H9 (cell line): ENCODE measurements at regions not wholly inside any gene's neighbourhood (a gene's known extent, or its start where the extent isn't known, plus 50 kb on each side); places are given as distances from the start of the nearest gene placed in this dataset.
"Not testable (repeated sequence)": the region's sequence is repeated elsewhere in the genome, so short reads cannot be mapped to it uniquely, and the experiment has no call there.

ENCODE experiments used
- DNase-seq: peaks from one replicate; pipeline ENCODE4 v3.0.0-alpha.2; 2017
- H2AFZ ChIP-seq: one replicate; pipeline ENCODE4 v1.6.1; 2013; ENCODE audit warnings: mild to moderate bottlenecking, low read length, control low read depth, moderate library complexity
- H2AK5ac ChIP-seq: 2 replicates; pipeline ENCODE4 v1.6.1; 2013; ENCODE audit warnings: low read length, control low read depth, mixed read lengths; ENCODE audit not compliant: insufficient read length
- H2BK120ac ChIP-seq: one replicate; pipeline ENCODE4 v1.6.1; 2013; ENCODE audit warnings: low read depth, mild to moderate bottlenecking, low read length, control low read depth, inconsistent platforms; ENCODE audit not compliant: poor library complexity, severe bottlenecking
- H2BK12ac ChIP-seq: 2 replicates; pipeline ENCODE4 v1.6.1; 2013; ENCODE audit warnings: low read length, control low read depth, mixed read lengths, low read depth; ENCODE audit not compliant: insufficient read length
- H2BK15ac ChIP-seq: 2 replicates; pipeline ENCODE4 v1.6.1; 2013; ENCODE audit warnings: low read depth, low read length, control low read depth
- H2BK20ac ChIP-seq: one replicate; pipeline ENCODE4 v1.6.1; 2013; ENCODE audit warnings: low read depth, mild to moderate bottlenecking, low read length, control low read depth, inconsistent platforms; ENCODE audit not compliant: poor library complexity, severe bottlenecking
- H2BK5ac ChIP-seq: 2 replicates; pipeline ENCODE4 v1.6.1; 2013; ENCODE audit warnings: low read length, control low read depth, mixed read lengths; ENCODE audit not compliant: insufficient read length
- H3K14ac ChIP-seq: 2 replicates; pipeline ENCODE4 v1.6.1; 2013; ENCODE audit warnings: low read length, control low read depth; ENCODE audit not compliant: insufficient read depth
- H3K18ac ChIP-seq: 2 replicates; pipeline ENCODE4 v1.6.1; 2013; ENCODE audit warnings: low read depth, mild to moderate bottlenecking, mixed read lengths, low read length, control low read depth; ENCODE audit not compliant: insufficient read length
- H3K23ac ChIP-seq: 2 replicates; pipeline ENCODE4 v1.6.1; 2013; ENCODE audit warnings: low read length, control low read depth, mixed read lengths, low read depth; ENCODE audit not compliant: insufficient read length
- H3K23me2 ChIP-seq: 2 replicates; pipeline ENCODE4 v1.6.1; 2013; ENCODE audit warnings: low read depth, mild to moderate bottlenecking, mixed read lengths, low read length, control low read depth; ENCODE audit not compliant: insufficient read length, poor library complexity, severe bottlenecking
- H3K27ac ChIP-seq: 2 replicates; pipeline ENCODE4 v1.5.1; 2013; ENCODE audit warnings: low read length, control low read depth, mixed read lengths, low read depth; ENCODE audit not compliant: insufficient read length
- H3K27me3 ChIP-seq: 2 replicates; pipeline ENCODE4 v1.6.1; 2013; ENCODE audit warnings: low read length, control low read depth, inconsistent platforms; ENCODE audit not compliant: insufficient read depth
- H3K4ac ChIP-seq: 2 replicates; pipeline ENCODE4 v1.6.1; 2013; ENCODE audit warnings: low read depth, mild to moderate bottlenecking, control low read depth, inconsistent platforms, low read length, moderate library complexity
- H3K4me1 ChIP-seq: 2 replicates; pipeline ENCODE4 v1.6.1; 2013; ENCODE audit warnings: low read length, control low read depth, inconsistent platforms; ENCODE audit not compliant: insufficient read depth
- H3K4me2 ChIP-seq: 2 replicates; pipeline ENCODE4 v1.6.1; 2013; ENCODE audit warnings: low read length, control low read depth, mixed read lengths; ENCODE audit not compliant: insufficient read length, insufficient read depth
- H3K56ac ChIP-seq: 2 replicates; pipeline ENCODE4 v1.6.1; 2013; ENCODE audit warnings: low read depth, mild to moderate bottlenecking, mixed read lengths, low read length, control low read depth; ENCODE audit not compliant: insufficient read length
- H3K79me1 ChIP-seq: 2 replicates; pipeline ENCODE4 v1.6.1; 2013; ENCODE audit warnings: low read depth, mild to moderate bottlenecking, moderate library complexity, low read length, control low read depth, inconsistent platforms; ENCODE audit not compliant: insufficient read depth, poor library complexity, severe bottlenecking
- H3K79me2 ChIP-seq: 2 replicates; pipeline ENCODE4 v1.6.1; 2013; ENCODE audit warnings: low read length, control low read depth, inconsistent platforms; ENCODE audit not compliant: insufficient read depth
- H3K9ac ChIP-seq: 2 replicates; pipeline ENCODE4 v1.6.1; 2013; ENCODE audit warnings: low read length, control low read depth, mixed read lengths; ENCODE audit not compliant: insufficient read length; ENCODE audit errors: extremely low read depth
- H3K9me3 ChIP-seq: one replicate; pipeline ENCODE4 v1.6.1; 2013; ENCODE audit warnings: low read depth, low read length, inconsistent platforms; ENCODE audit not compliant: control insufficient read depth
- H3T11ph ChIP-seq: one replicate; pipeline ENCODE4 v1.6.1; 2013; ENCODE audit warnings: mild to moderate bottlenecking, low read length, control low read depth, inconsistent platforms
- H4K20me1 ChIP-seq: one replicate; pipeline ENCODE4 v1.6.1; 2013; ENCODE audit not compliant: control insufficient read depth, insufficient read length, insufficient read depth
- H4K5ac ChIP-seq: 2 replicates; pipeline ENCODE4 v1.6.1; 2013; ENCODE audit warnings: low read depth, mild to moderate bottlenecking, mixed read lengths, low read length, control low read depth; ENCODE audit not compliant: insufficient read length
- H4K8ac ChIP-seq: replicated peaks from 2 replicates; pipeline ENCODE4 v1.6.1; 2013; ENCODE audit warnings: low read length, control low read depth, mixed read lengths, low read depth; ENCODE audit not compliant: insufficient read length
- H4K91ac ChIP-seq: 2 replicates; pipeline ENCODE4 v1.6.1; 2013; ENCODE audit warnings: low read depth, mild to moderate bottlenecking, moderate library complexity, mixed read lengths, low read length, control low read depth; ENCODE audit not compliant: insufficient read length
- H3K27ac Mint-ChIP-seq, 3 experiments: 2 replicates in 2 of 3; 3 replicates in 1 of 3; pipeline ENCODE4 v1.8.0; 2020 to 2021; ENCODE audit warnings: mixed read lengths in 3 of 3, mild to moderate bottlenecking in 1 of 3, moderate library complexity in 1 of 3
- H3K27me3 Mint-ChIP-seq: 2 replicates; pipeline ENCODE4 v1.8.0; 2021; ENCODE audit warnings: low read depth, mild to moderate bottlenecking, moderate library complexity, mixed read lengths
- H3K36me3 Mint-ChIP-seq, 3 experiments: 2 replicates in 2 of 3; 3 replicates in 1 of 3; pipeline ENCODE4 v1.8.0; 2020 to 2021; ENCODE audit warnings: low read depth in 3 of 3, mixed read lengths in 3 of 3; ENCODE audit not compliant: insufficient read depth in 1 of 3
- H3K4me1 Mint-ChIP-seq, 2 experiments: 2 replicates each; pipeline ENCODE4 v1.8.0; 2020; ENCODE audit warnings: mixed read lengths in 2 of 2
- H3K4me3 Mint-ChIP-seq, 2 experiments: 2 replicates in 1 of 2; 3 replicates in 1 of 2; pipeline ENCODE4 v1.8.0; 2020 to 2021; ENCODE audit warnings: mild to moderate bottlenecking in 2 of 2, mixed read lengths in 2 of 2, moderate library complexity in 1 of 2
- H3K9me3 Mint-ChIP-seq, 2 experiments: 2 replicates in 1 of 2; 3 replicates in 1 of 2; pipeline ENCODE4 v1.8.0; 2020; ENCODE audit warnings: mild to moderate bottlenecking in 2 of 2, mixed read lengths in 2 of 2, moderate library complexity in 1 of 2
- WGBS: extraction: QIAGEN DNeasy Blood & Tissue Kit; methylation state at CpG from one replicate; pipeline ENCODE4 v1.1.7; 2013; ENCODE audit warnings: missing lambda C conversion rate, low lambda C conversion rate, mixed read lengths; ENCODE audit not compliant: insufficient read length; ENCODE audit errors: extremely low coverage; 5-methylcytosine and 5-hydroxymethylcytosine counted together
- TF ChIP-seq, protein P1 (sequence below): fragments of 200-600 bp; sonication (generic); conservative IDR thresholded peaks from 3 replicates; pipeline ENCODE4 v1.8.0; 2021; ENCODE audit warnings: antibody characterized with exemption, mild to moderate bottlenecking

DNA sequence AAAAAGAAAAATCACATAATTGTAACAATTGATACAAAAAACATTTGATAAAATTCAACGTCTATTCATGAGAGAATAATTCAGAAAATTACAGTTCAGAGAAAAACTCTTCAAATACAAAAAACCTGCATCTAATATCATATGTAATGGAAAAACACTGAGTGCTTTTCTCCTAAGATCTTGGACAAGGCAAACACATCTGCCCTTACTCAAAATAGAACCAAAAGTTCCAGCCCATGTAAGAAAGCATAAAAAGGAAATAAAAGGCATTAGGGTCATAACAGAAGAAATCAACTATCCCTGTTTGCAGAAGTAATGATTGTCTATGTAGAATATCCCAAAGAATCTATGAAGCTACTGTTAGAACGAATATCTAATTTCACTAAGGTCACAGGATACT, 721.4 kb downstream of the RFPL4B start:
- Histone ChIP-seq H3K23me2 (no peaks in the 10 kb centered on the region), H3K9me3 (no peaks in the 10 kb centered on the region), H4K8ac (no peak overlapping the region), H3K79me2 (no peaks in the 10 kb centered on the region), H3K79me1 (no peaks in the 10 kb centered on the region), H2AK5ac (no peak overlapping the region), H3K27ac (no peak overlapping the region), H2AFZ (no peak overlapping the region), H2BK15ac (no peak overlapping the region), H3K4me1 (no peaks in the 10 kb centered on the region), H3K27me3 (no peaks in the 10 kb centered on the region), H2BK5ac (no peak overlapping the region), H3K18ac (no peak overlapping the region), H3K23ac (no peak overlapping the region), H2BK12ac (no peak overlapping the region), H4K20me1 (no peaks in the 10 kb centered on the region), H3K14ac (no peak overlapping the region), H3K4ac (no peak overlapping the region), H3K56ac (no peak overlapping the region), H3T11ph (no peak overlapping the region), H3K9ac (no peak overlapping the region), H2BK20ac (no peak overlapping the region), H2BK120ac (no peak overlapping the region), H3K4me2 (no peak overlapping the region), H4K91ac (no peak overlapping the region), H4K5ac (no peak overlapping the region)
- Mint-ChIP-seq H3K9me3 (no peaks in the 10 kb centered on the region), H3K4me3 (no peak overlapping the region), H3K27me3 (no peaks in the 10 kb centered on the region), H3K27ac (no peak overlapping the region), H3K4me1 (peaks cover 14 to 23% of the 10 kb centered on the region in 2 experiments), H3K36me3 (no peaks in the 10 kb centered on the region)
- DNase-seq: no peak
- TF ChIP-seq, protein P1, sequence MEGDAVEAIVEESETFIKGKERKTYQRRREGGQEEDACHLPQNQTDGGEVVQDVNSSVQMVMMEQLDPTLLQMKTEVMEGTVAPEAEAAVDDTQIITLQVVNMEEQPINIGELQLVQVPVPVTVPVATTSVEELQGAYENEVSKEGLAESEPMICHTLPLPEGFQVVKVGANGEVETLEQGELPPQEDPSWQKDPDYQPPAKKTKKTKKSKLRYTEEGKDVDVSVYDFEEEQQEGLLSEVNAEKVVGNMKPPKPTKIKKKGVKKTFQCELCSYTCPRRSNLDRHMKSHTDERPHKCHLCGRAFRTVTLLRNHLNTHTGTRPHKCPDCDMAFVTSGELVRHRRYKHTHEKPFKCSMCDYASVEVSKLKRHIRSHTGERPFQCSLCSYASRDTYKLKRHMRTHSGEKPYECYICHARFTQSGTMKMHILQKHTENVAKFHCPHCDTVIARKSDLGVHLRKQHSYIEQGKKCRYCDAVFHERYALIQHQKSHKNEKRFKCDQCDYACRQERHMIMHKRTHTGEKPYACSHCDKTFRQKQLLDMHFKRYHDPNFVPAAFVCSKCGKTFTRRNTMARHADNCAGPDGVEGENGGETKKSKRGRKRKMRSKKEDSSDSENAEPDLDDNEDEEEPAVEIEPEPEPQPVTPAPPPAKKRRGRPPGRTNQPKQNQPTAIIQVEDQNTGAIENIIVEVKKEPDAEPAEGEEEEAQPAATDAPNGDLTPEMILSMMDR: no peak
- WGBS: no CpG with 5 or more reads among the region's 2 CpGs

DNA sequence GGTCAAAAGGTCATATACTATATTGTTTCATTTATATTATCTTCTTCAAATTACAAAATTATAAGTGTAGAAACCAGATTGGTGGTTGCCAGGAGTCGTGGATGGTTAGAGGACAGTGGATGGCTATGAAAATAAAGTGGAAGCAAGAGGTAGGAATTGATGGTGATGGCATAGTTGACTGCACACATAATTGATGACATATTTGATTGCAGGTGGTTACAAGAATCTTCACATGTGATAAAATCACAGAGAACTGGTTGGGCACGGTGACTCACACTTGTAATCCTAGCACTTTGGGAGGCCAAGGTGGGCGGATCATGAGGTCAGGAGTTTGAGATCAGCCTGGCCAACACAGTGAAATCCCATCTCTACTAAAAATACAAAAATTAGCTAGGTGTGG, 723.6 kb downstream of the RFPL4B start:
- H3K4me1 Mint-ChIP-seq: peaks cover 5 to 12% of the 10 kb centered on the region in 2 experiments
- not testable (repeated sequence) for H3K14ac ChIP-seq
- WGBS: no CpG with 5 or more reads among the region's 3 CpGs

More for the DNA sequence above, 723.6 kb downstream of the RFPL4B start:
- H3K9me3 Mint-ChIP-seq, H2BK120ac ChIP-seq, H2AK5ac ChIP-seq, H3K4me2 ChIP-seq, H3K18ac ChIP-seq, H3K23ac ChIP-seq, H4K91ac ChIP-seq, H2BK15ac ChIP-seq, H3K79me1 ChIP-seq, H3K9ac ChIP-seq, DNase-seq, H3K36me3 Mint-ChIP-seq, H3K4me1 ChIP-seq, H4K8ac ChIP-seq, H2AFZ ChIP-seq, H3K9me3 ChIP-seq, H3K27me3 Mint-ChIP-seq, H4K20me1 ChIP-seq, H3K56ac ChIP-seq, H2BK20ac ChIP-seq, H2BK12ac ChIP-seq, H3K23me2 ChIP-seq, H3K4me3 Mint-ChIP-seq, H3K27me3 ChIP-seq, H2BK5ac ChIP-seq, H3K27ac Mint-ChIP-seq, H3T11ph ChIP-seq, H3K79me2 ChIP-seq, H3K4ac ChIP-seq, H3K27ac ChIP-seq, H4K5ac ChIP-seq: not testable (repeated sequence)
